Tongue (tissue), 1 donor: ENCODE measurements at regions not wholly inside any gene's neighbourhood (a gene's known extent, or its start where the extent isn't known, plus 50 kb on each side); places are given as distances from the start of the nearest gene placed in this dataset.

Source experiments
- DNase-seq: peaks from one replicate; pipeline ENCODE4 v3.0.0-alpha.2; 2015

- DNase-seq, result no peak
Observed at GRCh38 chr16:51576498-51577195, 425.6 kb upstream of the SALL1 start.

DNA sequence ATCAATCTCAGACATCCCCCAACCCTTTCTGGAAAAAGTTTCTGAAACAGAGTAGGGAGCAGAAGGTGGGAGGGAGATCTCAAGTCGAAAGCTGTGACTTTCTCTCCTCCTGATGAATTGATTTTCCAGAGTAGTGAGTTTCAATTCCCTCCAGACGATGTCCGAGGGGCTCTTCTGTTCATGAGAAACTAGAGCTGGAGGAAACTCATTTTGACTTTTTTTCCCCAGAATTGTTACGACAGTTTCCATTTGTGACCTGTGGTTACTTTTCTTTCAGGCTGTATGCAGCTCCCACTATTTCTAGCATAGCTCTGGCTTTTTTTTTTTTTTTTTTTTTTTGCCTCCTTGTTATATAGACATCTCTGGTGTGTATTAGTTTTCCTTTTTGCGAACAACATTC is 422.1 kb upstream of the SALL1 start:
- DNase-seq, result no peak

DNA sequence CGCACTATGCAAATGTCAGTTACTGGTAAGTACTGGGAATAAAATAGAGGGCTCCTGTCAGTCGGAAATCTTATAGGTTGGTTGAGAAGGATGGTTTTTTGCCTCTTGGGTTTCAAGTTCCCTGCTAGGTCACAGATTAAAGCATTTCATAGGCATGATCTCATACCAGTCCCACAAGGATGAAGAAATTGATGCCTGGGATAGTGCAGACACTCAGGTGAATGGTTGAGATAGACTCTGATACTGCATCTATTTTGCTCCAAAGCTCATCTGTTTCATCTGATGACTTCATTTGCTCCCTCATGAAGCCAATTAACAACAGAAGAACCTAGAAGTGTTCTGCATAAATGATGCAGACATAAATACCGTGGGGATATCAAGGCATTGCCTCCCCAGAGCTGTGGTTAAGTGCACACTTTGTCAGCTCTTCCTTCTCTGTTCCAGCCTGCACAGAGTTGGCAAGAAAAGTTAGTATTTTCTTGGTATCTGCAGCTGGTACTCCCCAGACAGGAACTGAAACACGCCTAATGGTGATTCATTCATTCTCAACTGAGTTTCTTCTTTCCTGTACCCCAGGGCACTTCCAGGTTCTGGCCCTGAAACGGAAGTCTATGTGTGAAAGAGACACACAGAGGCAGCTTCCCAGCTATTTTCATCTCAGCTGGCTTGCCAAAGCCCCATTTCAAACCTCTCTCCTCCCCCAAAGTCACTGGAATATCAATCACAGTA is 418.3 kb upstream of the SALL1 start:
- no peak for DNase-seq

DNA sequence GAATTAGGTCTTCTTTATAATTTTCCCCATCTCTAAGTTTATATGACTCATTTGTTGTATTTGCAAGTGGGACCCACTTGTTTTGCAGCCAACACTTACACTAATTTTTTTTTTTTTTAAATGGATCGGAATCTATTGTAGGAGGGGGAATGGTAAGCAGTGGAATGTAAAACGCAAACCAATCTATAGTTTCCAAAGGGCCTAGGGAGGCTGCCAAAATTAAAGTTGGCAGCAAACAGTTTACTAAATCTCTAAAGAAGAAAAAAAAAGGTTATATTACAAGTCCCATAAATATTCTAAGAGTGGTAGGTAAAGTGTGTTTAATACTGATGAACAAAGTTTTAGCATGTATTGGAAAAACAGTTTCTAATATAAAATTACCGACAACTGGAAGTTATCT is 416.8 kb upstream of the SALL1 start:
- no peak for DNase-seq

DNA sequence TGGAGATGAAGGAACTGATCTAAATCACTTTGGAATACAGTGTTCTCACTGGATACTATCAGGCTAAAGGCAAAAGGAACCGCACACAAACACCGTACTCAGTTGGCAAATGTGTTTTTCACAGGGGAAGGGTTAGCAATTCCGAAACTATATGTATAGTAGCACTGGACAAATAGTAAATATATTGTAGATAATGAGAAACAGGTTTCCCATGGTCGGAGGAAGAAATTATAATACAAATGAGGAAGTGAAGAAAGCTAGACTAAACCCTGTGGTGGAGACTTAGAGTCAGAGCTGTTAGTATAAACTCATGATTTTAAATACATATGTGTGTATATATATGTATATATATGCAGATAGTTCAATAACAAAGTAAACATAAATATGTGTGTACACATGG is 414.1 kb upstream of the SALL1 start:
- no peak for DNase-seq

DNA sequence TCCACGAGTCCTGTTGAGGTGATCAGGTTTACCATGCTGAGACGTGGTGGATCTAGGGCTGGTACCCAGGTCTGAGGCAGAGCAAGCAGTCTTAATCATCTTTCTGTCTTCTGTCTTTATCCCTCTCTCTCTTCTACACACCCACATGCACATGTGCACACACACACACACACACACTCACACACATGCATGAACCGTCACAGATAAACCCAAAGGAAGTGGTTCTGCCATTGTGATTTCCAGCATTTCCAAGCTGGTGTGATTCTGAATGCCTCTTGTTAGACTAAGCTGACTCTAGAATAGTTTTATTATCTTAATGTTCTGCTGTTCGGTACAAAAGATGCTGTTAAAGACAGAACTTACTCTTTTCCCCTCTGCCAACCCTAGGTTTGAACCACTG is 411.8 kb upstream of the SALL1 start:
- no peak for DNase-seq

DNA sequence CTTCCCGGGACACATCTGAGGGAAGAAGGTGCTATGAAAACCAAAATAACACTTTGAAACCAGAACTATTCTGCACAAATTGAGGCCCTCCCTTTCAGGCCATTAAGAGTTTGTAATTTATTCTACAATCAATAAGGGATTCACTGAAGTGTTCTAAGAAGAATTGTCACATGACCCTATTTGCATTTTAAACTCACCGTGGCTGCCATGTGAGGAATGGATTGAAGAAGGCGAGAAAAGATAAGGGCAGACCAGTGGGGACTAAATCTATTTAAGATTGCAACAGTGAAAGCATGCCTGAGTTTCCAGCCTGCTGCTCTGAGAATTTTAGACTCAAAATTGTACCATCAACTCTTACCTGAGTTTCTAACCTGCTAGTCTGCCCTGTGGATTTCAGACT is 408.8 kb upstream of the SALL1 start:
- DNase-seq, result no peak

DNA sequence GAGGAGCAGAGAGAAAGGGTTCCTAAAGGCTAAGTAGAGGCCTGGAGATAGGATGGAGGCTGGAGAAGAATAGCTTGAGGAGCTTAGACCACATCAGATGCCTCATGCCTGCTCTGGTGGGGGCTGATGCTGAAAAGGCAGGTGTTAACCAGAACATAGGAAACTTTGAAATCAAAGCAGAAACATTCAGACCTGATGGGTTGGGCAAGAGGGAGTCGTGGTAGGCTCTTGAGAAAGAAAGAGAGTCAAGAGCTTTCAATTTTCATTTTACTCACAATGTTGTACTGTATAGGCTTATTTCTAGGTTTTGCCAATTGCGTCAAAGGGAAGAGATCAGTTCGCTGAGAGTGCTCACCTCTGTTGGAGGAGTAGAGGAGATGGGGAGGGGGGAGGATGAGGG is 406.6 kb upstream of the SALL1 start:
- no peak for DNase-seq

DNA sequence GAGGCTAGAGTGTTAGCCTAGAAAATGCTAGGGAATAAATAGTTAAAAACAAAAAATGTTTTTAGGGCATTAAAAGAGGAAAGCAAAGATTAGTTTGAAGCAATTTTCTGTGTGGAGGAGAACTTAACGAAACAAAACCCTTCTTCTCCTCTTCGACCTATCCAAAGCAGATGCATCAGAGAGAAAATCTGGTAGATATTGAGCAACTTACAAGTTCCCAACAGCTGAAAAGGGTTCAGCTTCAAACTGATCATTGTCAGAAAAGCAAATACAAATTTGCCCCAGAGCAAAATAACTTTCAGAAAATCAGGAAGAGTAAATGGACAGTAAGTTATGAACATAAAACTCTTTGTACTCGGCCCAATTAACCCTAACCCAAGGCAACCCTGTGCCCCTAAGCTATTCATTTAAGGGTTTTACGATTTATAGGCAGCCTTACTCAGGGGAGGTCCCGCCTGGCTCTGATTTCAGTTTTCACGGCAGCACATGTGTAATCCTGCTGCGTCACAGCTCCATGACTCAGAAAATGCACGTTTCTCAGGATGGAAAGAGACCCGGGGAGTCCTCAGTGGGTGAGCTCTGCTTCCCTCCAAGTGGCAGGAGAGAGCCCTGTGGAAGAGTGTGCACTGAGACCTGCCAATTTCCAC is 405.7 kb upstream of the SALL1 start:
- DNase-seq, result peak; percentile 77

DNA sequence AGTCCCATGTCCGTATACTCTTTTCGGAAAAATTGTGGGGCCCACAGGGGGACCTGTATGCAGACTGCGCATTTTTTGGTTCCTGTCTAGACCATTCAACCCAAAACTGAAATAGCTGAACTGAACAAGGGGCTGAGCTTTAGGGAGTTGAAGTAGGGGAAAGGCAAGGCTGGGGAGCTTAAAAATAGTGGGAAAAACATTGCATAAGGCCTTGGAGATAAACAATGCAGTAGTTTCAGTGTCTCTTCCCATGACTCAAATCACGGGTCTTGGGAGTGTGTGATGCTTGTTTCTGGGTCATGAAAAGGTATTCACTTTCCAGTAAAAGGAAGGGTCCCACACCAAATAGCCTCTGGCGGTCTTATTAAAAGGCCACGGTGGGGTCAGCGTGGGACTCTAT is 402.8 kb upstream of the SALL1 start:
- DNase-seq, result no peak

DNA sequence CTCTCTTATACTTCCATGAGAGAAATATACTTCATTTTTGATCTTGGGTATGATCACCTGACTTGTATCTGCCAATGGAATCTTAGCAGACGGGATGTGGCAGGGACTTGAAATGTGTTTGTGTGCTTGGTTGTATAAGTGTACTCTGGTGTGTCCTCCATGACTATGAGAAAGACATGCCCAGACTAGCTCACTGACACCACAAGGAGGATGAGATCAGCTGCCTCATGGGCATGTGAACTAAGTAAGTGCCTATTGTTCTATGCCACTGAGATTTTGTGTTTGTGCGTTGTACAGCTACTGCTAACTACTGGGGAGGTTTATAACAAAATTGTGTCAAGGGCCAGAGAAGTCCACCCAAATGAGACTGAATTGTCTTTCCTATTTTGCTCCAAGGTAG is 402.2 kb upstream of the SALL1 start:
- no peak for DNase-seq

DNA sequence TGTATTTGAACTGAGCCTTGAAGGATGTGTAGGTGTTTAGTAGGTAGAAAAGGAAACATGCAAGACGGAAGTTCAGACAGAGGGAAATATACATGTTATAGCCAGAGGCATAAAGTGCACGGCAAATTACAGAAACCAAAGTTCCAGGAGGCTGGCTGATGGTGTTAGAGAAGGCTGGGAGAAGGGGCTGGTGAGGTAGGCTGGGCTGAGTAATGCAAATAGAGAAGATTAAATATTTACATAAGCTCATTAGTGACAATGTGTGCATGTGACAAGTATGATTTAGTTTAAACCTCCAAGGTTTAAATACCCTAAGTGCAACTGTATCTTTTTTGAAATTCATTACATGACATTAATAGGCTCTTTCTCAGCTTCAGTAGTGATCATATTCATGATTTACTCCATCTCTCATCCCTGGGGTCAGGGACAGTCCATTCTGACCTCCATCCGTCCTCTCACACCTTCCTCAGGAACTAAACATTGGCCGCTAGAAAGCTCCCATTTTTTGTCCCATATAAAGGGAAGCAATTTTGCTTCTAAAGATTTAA is 399.8 kb upstream of the SALL1 start:
- no peak for DNase-seq

DNA sequence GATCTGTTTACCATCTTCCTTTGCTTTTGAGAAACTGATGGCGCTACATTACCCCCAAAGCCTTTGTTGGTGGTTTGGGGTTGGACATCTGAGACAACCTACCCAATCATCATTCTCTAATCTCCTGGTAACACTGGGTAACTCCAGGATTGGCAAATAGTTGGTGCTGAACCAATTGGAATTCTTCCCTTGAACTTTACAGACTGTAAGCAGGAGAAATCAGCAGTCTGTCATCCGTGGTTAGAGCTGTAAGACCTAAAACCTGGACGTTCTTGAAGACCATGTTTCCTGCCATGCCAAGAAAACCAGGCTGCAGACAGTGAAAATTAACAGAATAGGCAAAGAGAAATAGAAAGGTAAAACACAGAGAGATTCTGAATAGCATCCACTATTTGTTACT is 398.8 kb upstream of the SALL1 start:
- no peak for DNase-seq

DNA sequence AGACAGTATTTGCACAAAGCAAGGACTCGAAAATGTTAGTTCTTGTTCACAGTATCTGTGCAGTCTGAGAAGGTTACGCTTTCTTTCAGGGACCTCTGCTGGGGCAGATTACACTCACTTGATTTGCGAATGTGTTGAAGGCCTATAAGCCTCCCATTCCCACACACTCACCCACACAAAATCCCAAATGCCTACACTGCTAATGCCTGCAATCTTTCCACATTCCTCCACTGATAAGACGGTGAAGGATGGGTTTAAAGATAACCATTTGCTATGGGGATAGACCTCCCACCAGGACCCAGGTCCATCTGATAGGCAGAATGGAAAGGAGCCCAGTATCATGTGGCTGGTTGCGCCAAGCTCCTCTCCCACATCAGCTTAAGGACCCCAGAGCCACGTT is 394.9 kb upstream of the SALL1 start:
- DNase-seq, result no peak

- peak; percentile 17 for DNase-seq
Observed at GRCh38 chr16:51544851-51545467, 393.9 kb upstream of the SALL1 start.

- DNase-seq, result no peak
Observed at GRCh38 chr16:51543971-51544370, 392.9 kb upstream of the SALL1 start.

DNA sequence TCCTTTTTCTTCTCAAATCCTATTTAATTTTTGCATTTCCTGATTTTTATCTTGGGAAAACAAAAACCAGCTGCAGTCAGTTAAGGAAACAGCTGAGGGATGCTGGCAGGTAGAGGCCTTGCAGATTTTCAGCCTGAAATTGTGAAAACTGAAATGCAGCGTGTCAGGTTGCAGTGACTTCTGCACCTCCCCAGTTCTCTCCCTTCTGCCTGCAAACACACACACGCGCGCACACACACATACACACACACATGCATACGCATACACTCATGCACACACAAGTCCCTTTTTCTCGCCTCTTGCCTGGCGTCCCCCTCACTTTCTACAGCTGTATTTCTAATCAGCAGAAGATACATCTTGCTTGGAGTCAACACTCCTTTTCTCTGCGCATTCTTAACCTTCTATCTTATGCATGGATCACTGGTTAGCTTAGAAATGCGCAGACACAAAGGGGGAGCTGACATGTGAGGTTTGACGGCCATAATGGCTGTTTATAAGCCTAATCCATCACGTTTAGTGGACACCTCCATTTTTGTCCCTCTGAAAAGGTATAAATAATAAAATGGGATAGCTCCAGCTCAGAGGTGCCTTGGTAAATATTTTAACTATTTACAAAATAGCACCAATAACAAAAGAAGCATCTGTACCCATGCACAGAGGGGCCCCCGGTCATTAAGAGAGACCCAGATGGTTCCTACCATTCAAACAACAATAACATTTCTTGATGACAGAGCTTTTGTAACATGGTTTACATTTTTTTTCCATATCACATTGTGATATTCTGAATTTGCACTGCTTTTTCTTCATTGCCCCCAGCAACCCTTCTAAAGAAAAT is 392.1 kb upstream of the SALL1 start:
- peak; percentile 75 for DNase-seq

DNA sequence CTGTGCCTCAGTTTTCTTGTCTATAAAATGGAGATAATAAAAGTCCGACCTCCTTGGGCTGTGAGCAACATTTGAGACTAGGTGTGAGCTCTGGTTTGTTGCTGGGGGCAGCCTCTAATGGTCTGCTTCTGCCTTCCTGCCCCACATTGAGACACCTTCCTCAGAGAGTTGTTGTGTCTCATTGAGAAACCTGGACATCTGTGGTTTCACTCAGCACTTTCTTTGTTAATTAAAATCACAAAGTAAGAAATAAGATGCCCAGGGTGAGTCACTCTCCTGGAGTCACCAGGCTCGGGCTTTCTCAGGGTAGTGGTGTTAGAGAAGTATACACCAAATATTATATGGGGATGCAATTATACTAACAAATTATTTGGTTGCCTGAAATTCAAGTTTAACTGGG is 389.2 kb upstream of the SALL1 start:
- DNase-seq, result no peak

GRCh38 chr16:51538707-51539498 is 387.8 kb upstream of the SALL1 start:
- no peak for DNase-seq

DNA sequence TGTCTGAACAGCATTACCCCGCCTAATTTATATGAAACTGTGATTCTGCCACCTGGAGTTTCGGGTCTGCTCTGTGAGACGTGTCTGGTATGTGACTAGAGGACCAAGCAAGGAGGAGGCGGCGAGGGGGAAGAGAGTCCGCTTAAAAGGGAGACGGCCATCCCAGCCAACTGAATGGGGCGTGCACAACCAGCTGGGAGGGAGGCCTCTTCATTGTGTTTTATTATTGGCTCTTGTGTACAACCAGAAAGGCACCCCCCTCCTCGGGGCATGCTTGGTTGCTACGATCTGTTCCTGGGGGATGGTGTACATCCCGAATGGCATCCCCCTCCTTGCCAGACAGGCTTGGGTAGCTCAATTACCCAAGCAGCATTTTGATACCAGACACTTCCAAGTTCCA is 384.5 kb upstream of the SALL1 start:
- DNase-seq, result no peak

DNA sequence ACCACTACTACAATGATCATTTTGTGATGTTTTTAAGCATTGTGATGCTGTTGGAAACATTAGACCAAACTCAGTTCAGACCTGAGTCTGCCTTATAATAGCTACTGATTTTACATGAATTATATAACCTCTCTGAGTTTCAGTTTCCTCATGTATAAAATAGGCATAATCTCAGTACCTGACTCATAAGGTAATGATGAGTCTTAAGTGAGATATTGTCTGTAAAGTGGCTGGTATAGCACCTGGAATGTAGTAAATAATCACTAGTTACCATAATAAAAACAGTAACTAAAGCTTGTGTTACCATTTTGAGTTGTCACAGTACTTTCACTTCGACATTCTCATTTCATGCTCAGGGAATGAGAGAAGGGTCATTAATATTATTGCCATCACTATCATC is 381.5 kb upstream of the SALL1 start:
- DNase-seq, result no peak
